PC-3 (cell line): ENCODE measurements at regions not wholly inside any gene's neighbourhood (a gene's known extent, or its start where the extent isn't known, plus 50 kb on each side); places are given as distances from the start of the nearest gene placed in this dataset.

Experiments
- CTCF ChIP-seq: fragments of 300-600 bp; sonication (generic); conservative IDR thresholded peaks from 2 replicates; pipeline ENCODE4 v1.5.1; 2017; ENCODE audit warnings: antibody characterized with exemption, low read depth, mild to moderate bottlenecking, low read length
- EZH2 ChIP-seq: fragments of 300-600 bp; sonication (generic); IDR thresholded peaks from one replicate; pipeline ENCODE4 v1.6.1; 2017; ENCODE audit warnings: antibody characterized with exemption, mild to moderate bottlenecking, low read length; ENCODE audit not compliant: unreplicated experiment

GRCh38 chr6:12566618-12567123, 149.9 kb upstream of the PHACTR1 start:
- TF ChIP-seq EZH2 (no peak), CTCF (no peak)
